Peyer's patch (tissue), 4 donors: ENCODE measurements at regions not wholly inside any gene's neighbourhood (a gene's known extent, or its start where the extent isn't known, plus 50 kb on each side); places are given as distances from the start of the nearest gene placed in this dataset.

Experiments
- CTCF ChIP-seq, 6 experiments: fragments of 450-650 bp in 4 of 6; fragments of 200-600 bp in 2 of 6; sonication (generic) in 1 of 6; IDR thresholded peaks; one replicate each; pipeline ENCODE4 v1.5.1; 2017 to 2019; ENCODE audit warnings: antibody characterized with exemption in 6 of 6, mild to moderate bottlenecking in 3 of 6, moderate library complexity in 1 of 6
- POLR2A ChIP-seq, 2 donors: fragments of 450-650 bp; IDR thresholded peaks; one replicate each; pipeline ENCODE4 v1.5.1; 2017; ENCODE audit warnings: antibody characterized with exemption in 2 of 2, mild to moderate bottlenecking in 2 of 2, moderate library complexity in 2 of 2

GRCh38 chr20:56797023-56797422 is 167.9 kb downstream of the TFAP2C start:
- TF ChIP-seq POLR2A (IDR thresholded peaks at IDR 0.05) (no peak), CTCF (IDR thresholded peaks at IDR 0.05) (no peak)
